GM18951 (cell line): ENCODE measurements at regions not wholly inside any gene's neighbourhood (a gene's known extent, or its start where the extent isn't known, plus 50 kb on each side); places are given as distances from the start of the nearest gene placed in this dataset.
"Not testable (repeated sequence)": the region's sequence is repeated elsewhere in the genome, so short reads cannot be mapped to it uniquely, and the experiment has no call there.

Experiments
- POLR2A ChIP-seq: IDR thresholded peaks from 4 replicates; pipeline ENCODE4 v1.6.1; 2011; ENCODE audit warnings: mild to moderate bottlenecking; ENCODE audit not compliant: insufficient read length, insufficient read depth; ENCODE audit errors: extremely low read depth
- in situ Hi-C: fragments of 300-500 bp; cut with MboI; formaldehyde crosslinking; loops from one replicate; pipeline ENCODE4 v1.12.0; 2022; ENCODE audit warnings: low sequenced_read_pairs, mixed read lengths, inconsistent platforms; ENCODE audit not compliant: unreplicated experiment

- in situ Hi-C loops: no loop called here
Measured at GRCh38 chr13:69028936-69029335, 1078.7 kb upstream of the ATXN8OS start.

GRCh38 chr13:69020120-69020519, 1087.5 kb upstream of the ATXN8OS start:
- in situ Hi-C loops: no loop called here
- no peak for TF ChIP-seq POLR2A

More at GRCh38 chr13:69028936-69029335, 1078.7 kb upstream of the ATXN8OS start:
- no peak for TF ChIP-seq POLR2A

- in situ Hi-C loops: not testable (repeated sequence)
Measured at GRCh38 chr13:69018173-69018572, 1089.5 kb upstream of the ATXN8OS start.

GRCh38 chr13:69010789-69011188, 1096.8 kb upstream of the ATXN8OS start:
- no peak for TF ChIP-seq POLR2A

GRCh38 chr13:69008499-69008898, 1099.1 kb upstream of the ATXN8OS start:
- in situ Hi-C loops: no loop called here
- TF ChIP-seq POLR2A: no peak

More at GRCh38 chr13:69010789-69011188, 1096.8 kb upstream of the ATXN8OS start:
- in situ Hi-C loops: no loop called here

- in situ Hi-C loops: no loop called here
- no peak for TF ChIP-seq POLR2A
Measured at GRCh38 chr13:68998056-68998455, 1109.6 kb upstream of the ATXN8OS start.

- in situ Hi-C loops: no loop called here
- no peak for TF ChIP-seq POLR2A
Measured at GRCh38 chr13:68996668-68997025, 1111.0 kb upstream of the ATXN8OS start.

- no peak for TF ChIP-seq POLR2A
- in situ Hi-C loops: no loop called here
Measured at GRCh38 chr13:68995972-68996667, 1111.5 kb upstream of the ATXN8OS start.

- no peak for TF ChIP-seq POLR2A
- in situ Hi-C loops: no loop called here
Measured at GRCh38 chr13:68993154-68993553, 1114.5 kb upstream of the ATXN8OS start.

- TF ChIP-seq POLR2A: no peak
Measured at GRCh38 chr13:68988176-68988575, 1119.5 kb upstream of the ATXN8OS start.

GRCh38 chr13:68987585-68987984, 1120.0 kb upstream of the ATXN8OS start:
- in situ Hi-C loops: no loop called here

More at GRCh38 chr13:68988176-68988575, 1119.5 kb upstream of the ATXN8OS start:
- in situ Hi-C loops: no loop called here

GRCh38 chr13:68984688-68985319, 1122.8 kb upstream of the ATXN8OS start:
- in situ Hi-C loops: no loop called here
- TF ChIP-seq POLR2A: no peak

More at GRCh38 chr13:68987585-68987984, 1120.0 kb upstream of the ATXN8OS start:
- TF ChIP-seq POLR2A: no peak

GRCh38 chr13:68982961-68983619, 1124.5 kb upstream of the ATXN8OS start:
- in situ Hi-C loops: no loop called here
- no peak for TF ChIP-seq POLR2A

GRCh38 chr13:68976287-68976686, 1131.3 kb upstream of the ATXN8OS start:
- no peak for TF ChIP-seq POLR2A
- in situ Hi-C loops: no loop called here

GRCh38 chr13:68970532-68970931, 1137.1 kb upstream of the ATXN8OS start:
- in situ Hi-C loops: no loop called here
- no peak for TF ChIP-seq POLR2A
